ENCODE measurements at regions not wholly inside any gene's neighbourhood (a gene's known extent, or its start where the extent isn't known, plus 50 kb on each side); places are given as distances from the start of the nearest gene placed in this dataset.

- TF ChIP-seq POLR2A (IDR thresholded peaks at IDR 0.05; ENCODE audit: low read length) (no peak), EP300 (IDR thresholded peaks at IDR 0.05) (no peak), CTCF (IDR thresholded peaks at IDR 0.05) (no peak), FOSB (CRISPR knock-in tag; IDR thresholded peaks at IDR 0.05) (no peak), RFX5 (IDR thresholded peaks at IDR 0.05) (no peak)
Measured at GRCh38 chr10:131025333-131025732, 286.2 kb downstream of the TCERG1L start.

Data from A549 (cell line).